ENCODE measurements at regions not wholly inside any gene's neighbourhood (a gene's known extent, or its start where the extent isn't known, plus 50 kb on each side); places are given as distances from the start of the nearest gene placed in this dataset.

DNA sequence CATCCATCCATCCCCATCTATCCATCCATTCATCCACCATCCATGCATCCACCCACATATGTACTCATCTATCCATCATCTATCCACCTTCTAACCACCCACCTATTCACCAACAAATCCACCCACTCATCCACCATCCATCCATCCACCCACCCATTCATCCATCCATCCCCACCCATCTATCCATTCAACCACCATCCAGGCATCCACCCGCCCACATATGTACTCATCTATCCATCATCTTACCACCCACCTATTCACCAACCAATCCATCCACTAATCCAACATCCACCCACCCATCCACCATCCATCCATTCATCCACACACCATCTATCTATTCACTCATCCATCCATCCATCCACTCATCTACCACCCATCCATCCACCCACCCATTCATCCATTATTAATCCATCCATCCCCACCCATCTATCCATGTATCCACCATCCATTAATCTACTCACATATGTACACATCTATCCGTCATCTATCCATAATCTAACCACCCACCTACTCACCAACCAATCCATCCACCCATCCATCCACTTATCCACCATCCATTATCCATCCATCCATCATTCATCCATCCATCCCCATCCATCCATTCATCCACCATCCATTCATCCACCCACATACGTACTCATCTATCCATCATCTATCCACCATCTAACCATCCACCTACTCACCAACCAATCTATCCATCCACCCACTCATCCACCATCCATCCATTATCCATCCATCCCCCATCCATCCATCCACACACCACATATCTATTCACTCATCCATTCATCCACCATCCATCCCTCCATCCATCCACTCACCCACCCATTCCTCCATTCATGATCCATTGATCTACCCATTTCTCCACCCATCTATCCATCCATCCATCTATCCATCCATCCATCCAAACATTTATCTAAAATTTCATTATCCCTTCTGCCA is 940.0 kb downstream of the BRD1 start:
- TF ChIP-seq, protein P1, sequence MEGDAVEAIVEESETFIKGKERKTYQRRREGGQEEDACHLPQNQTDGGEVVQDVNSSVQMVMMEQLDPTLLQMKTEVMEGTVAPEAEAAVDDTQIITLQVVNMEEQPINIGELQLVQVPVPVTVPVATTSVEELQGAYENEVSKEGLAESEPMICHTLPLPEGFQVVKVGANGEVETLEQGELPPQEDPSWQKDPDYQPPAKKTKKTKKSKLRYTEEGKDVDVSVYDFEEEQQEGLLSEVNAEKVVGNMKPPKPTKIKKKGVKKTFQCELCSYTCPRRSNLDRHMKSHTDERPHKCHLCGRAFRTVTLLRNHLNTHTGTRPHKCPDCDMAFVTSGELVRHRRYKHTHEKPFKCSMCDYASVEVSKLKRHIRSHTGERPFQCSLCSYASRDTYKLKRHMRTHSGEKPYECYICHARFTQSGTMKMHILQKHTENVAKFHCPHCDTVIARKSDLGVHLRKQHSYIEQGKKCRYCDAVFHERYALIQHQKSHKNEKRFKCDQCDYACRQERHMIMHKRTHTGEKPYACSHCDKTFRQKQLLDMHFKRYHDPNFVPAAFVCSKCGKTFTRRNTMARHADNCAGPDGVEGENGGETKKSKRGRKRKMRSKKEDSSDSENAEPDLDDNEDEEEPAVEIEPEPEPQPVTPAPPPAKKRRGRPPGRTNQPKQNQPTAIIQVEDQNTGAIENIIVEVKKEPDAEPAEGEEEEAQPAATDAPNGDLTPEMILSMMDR (conservative IDR thresholded peaks at IDR 0.05; ENCODE audit: low read depth, low read length): no peak
- TF ChIP-seq EZH2 (IDR thresholded peaks at IDR 0.05; ENCODE audit: low read length, unreplicated experiment): no peak

Measured in PC-3 (cell line).